Neural cell (in vitro differentiated cells): ENCODE measurements at regions not wholly inside any gene's neighbourhood (a gene's known extent, or its start where the extent isn't known, plus 50 kb on each side); places are given as distances from the start of the nearest gene placed in this dataset.

Source experiments
- H2AFZ ChIP-seq: fragments of 200-600, 300-800 bp; sonication (generic), shearing (Covaris generic); 2 replicates; pipeline ENCODE4 v1.6.0; 2014; ENCODE audit warnings: low read depth, mild to moderate bottlenecking, antibody characterized with exemption, low read length, moderate library complexity
- H3F3A ChIP-seq: fragments of 200-600 bp; shearing (Covaris generic); 2 replicates; pipeline ENCODE4 v1.6.1; 2016; ENCODE audit warnings: mild to moderate bottlenecking, moderate library complexity, mixed read lengths, antibody characterized with exemption, low read length; ENCODE audit not compliant: insufficient read depth, poor library complexity, severe bottlenecking
- H3K27ac ChIP-seq: fragments of 200-600, 300-800 bp; sonication (generic), shearing (Covaris generic); 2 replicates; pipeline ENCODE4 v1.5.1; 2014; ENCODE audit warnings: mild to moderate bottlenecking, low read length, moderate library complexity
- H3K27me3 ChIP-seq: fragments of 300-800, 200-600 bp; sonication (generic), shearing (Covaris generic); 2 replicates; pipeline ENCODE4 v1.6.0; 2014; ENCODE audit warnings: mild to moderate bottlenecking, low read depth, low read length, moderate library complexity; ENCODE audit not compliant: insufficient read depth
- H3K36me3 ChIP-seq: fragments of 300-800, 200-600 bp; sonication (generic), shearing (Covaris generic); 2 replicates; pipeline ENCODE4 v1.5.1; 2014; ENCODE audit warnings: mild to moderate bottlenecking, antibody characterized with exemption, low read length, moderate library complexity; ENCODE audit not compliant: insufficient read depth
- H3K4me2 ChIP-seq: fragments of 300-800, 200-600 bp; sonication (generic), shearing (Covaris generic); 2 replicates; pipeline ENCODE4 v1.6.0; 2014; ENCODE audit warnings: mild to moderate bottlenecking, low read length
- H3K4me3 ChIP-seq: fragments of 300-800, 200-600 bp; sonication (generic), shearing (Covaris generic); 2 replicates; pipeline ENCODE4 v1.5.1; 2014; ENCODE audit warnings: mild to moderate bottlenecking, low read length, moderate library complexity
- H3K79me2 ChIP-seq: fragments of 200-600 bp; shearing (Covaris generic); replicated peaks from 2 replicates; pipeline ENCODE4 v1.6.0; 2014; ENCODE audit warnings: mild to moderate bottlenecking, low read length, moderate library complexity; ENCODE audit not compliant: insufficient read depth
- H3K9ac ChIP-seq: fragments of 300-800, 200-600 bp; sonication (generic), shearing (Covaris generic); 2 replicates; pipeline ENCODE4 v1.6.1; 2016; ENCODE audit warnings: mild to moderate bottlenecking, low read length, mixed read lengths
- H3K9me2 ChIP-seq: fragments of 200-600 bp; shearing (Covaris generic); 2 replicates; pipeline ENCODE4 v1.6.1; 2016; ENCODE audit warnings: mild to moderate bottlenecking, low read length, mixed read lengths; ENCODE audit not compliant: insufficient read depth
- H3K9me3 ChIP-seq: fragments of 200-600, 300-800 bp; sonication (generic), shearing (Covaris generic); 2 replicates; pipeline ENCODE4 v1.6.1; 2016; ENCODE audit warnings: mild to moderate bottlenecking, mixed run types, low read length, moderate library complexity, mixed read lengths
- H4K20me1 ChIP-seq: fragments of 200-600 bp; shearing (Covaris generic); 2 replicates; pipeline ENCODE4 v1.6.1; 2016; ENCODE audit warnings: mild to moderate bottlenecking, mixed run types; ENCODE audit not compliant: insufficient read depth
- EP300 ChIP-seq: fragments of 450-650 bp; conservative IDR thresholded peaks from 2 replicates; pipeline ENCODE4 v1.6.1; 2014; ENCODE audit warnings: antibody characterized with exemption, mild to moderate bottlenecking, moderate library complexity; ENCODE audit not compliant: poor library complexity, severe bottlenecking
- EZH2 ChIP-seq: fragments of 200-600, 300-800 bp; shearing (Covaris generic), sonication (generic); IDR thresholded peaks from 2 replicates; pipeline ENCODE4 v1.6.1; 2014; ENCODE audit warnings: antibody characterized with exemption, low read length, borderline replicate concordance, mild to moderate bottlenecking; ENCODE audit not compliant: insufficient read depth, poor library complexity, severe bottlenecking
- MXI1 ChIP-seq: fragments of 450-650 bp; conservative IDR thresholded peaks from 2 replicates; pipeline ENCODE4 v1.6.1; 2014; ENCODE audit warnings: antibody characterized with exemption, mild to moderate bottlenecking; ENCODE audit not compliant: poor library complexity, severe bottlenecking
- POLR2AphosphoS5 ChIP-seq: IDR thresholded peaks from 2 replicates; pipeline ENCODE4 v1.6.1; 2012
- RAD21 ChIP-seq: fragments of 450-650 bp; conservative IDR thresholded peaks from 2 replicates; pipeline ENCODE4 v1.6.1; 2014; ENCODE audit warnings: antibody characterized with exemption, mild to moderate bottlenecking, moderate library complexity
- SMC3 ChIP-seq: fragments of 450-650 bp; conservative IDR thresholded peaks from 2 replicates; pipeline ENCODE4 v1.6.1; 2014; ENCODE audit warnings: antibody characterized with exemption, mild to moderate bottlenecking, moderate library complexity; ENCODE audit not compliant: poor library complexity
- TAF1 ChIP-seq: IDR thresholded peaks from 2 replicates; pipeline ENCODE4 v1.6.1; 2012; ENCODE audit warnings: low read depth
- TF ChIP-seq, protein P1 (sequence below): IDR thresholded peaks from 2 replicates; pipeline ENCODE4 v1.6.1; 2012; ENCODE audit warnings: borderline replicate concordance
- TF ChIP-seq, protein P2 (sequence below): fragments of 450-650 bp; IDR thresholded peaks from 2 replicates; pipeline ENCODE4 v1.5.1; 2014; ENCODE audit warnings: antibody characterized with exemption, mild to moderate bottlenecking, moderate library complexity; ENCODE audit not compliant: poor library complexity, severe bottlenecking

DNA sequence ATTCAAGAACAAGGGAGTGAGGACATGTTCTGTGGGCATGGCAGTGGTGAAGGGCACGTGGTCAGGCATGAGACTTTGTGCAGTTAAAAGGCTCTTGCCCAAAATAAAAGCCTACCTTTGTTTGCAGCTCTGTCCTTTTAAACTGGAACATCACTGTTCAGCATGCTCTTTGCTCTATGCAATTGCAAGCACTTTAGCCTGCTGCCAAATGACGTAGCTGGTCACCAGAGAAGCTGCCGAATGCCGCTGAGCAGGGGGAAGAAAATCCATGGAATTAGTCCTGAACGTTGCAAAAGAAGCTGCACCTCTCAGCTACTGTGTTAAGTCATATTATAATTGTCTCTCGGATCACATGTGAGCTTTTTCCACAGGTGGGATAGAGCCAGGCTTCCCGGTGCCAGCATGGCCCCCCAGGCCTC, 176.3 kb upstream of the DIO2 start:
- Histone ChIP-seq H3K4me2 (no peak overlapping the region), H2AFZ (no peak overlapping the region), H4K20me1 (no peaks in the 10 kb centered on the region), H3K9ac (no peak overlapping the region), H3K4me3 (no peak overlapping the region), H3K9me3 (no peaks in the 10 kb centered on the region), H3F3A (no peaks in the 10 kb centered on the region), H3K27ac (no peak overlapping the region), H3K36me3 (no peaks in the 10 kb centered on the region), H3K9me2 (no peaks in the 10 kb centered on the region), H3K79me2 (no peaks in the 10 kb centered on the region), H3K27me3 (no peaks in the 10 kb centered on the region)
- TF ChIP-seq SMC3 = no peak

DNA sequence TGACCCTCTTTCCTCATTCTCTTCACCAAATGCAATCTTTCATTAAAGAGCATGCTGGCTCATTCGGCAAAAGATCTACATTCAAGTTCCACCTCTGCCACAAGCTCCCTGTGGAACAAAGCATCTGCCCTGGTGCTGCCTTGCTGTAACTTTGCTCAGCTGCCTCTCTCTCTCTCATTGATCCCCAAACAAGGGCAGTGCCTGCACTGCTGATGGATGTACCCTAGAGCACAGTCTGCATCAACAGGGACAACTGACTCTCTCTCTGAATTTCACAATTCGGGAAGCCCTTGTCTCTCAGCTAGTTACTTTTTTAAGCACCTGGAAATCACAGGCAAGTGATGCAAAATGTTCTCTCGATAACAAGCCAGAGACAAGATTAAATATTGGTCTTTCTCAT, 174.0 kb upstream of the DIO2 start:
- no peak for TF ChIP-seq EZH2
- no peak for TF ChIP-seq MXI1
- TF ChIP-seq, protein P1, sequence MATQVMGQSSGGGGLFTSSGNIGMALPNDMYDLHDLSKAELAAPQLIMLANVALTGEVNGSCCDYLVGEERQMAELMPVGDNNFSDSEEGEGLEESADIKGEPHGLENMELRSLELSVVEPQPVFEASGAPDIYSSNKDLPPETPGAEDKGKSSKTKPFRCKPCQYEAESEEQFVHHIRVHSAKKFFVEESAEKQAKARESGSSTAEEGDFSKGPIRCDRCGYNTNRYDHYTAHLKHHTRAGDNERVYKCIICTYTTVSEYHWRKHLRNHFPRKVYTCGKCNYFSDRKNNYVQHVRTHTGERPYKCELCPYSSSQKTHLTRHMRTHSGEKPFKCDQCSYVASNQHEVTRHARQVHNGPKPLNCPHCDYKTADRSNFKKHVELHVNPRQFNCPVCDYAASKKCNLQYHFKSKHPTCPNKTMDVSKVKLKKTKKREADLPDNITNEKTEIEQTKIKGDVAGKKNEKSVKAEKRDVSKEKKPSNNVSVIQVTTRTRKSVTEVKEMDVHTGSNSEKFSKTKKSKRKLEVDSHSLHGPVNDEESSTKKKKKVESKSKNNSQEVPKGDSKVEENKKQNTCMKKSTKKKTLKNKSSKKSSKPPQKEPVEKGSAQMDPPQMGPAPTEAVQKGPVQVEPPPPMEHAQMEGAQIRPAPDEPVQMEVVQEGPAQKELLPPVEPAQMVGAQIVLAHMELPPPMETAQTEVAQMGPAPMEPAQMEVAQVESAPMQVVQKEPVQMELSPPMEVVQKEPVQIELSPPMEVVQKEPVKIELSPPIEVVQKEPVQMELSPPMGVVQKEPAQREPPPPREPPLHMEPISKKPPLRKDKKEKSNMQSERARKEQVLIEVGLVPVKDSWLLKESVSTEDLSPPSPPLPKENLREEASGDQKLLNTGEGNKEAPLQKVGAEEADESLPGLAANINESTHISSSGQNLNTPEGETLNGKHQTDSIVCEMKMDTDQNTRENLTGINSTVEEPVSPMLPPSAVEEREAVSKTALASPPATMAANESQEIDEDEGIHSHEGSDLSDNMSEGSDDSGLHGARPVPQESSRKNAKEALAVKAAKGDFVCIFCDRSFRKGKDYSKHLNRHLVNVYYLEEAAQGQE = no peak
- TF ChIP-seq RAD21 = no peak
- no peak for TF ChIP-seq EP300
- TF ChIP-seq POLR2AphosphoS5 = no peak
- TF ChIP-seq SMC3 = no peak
- TF ChIP-seq, protein P2, sequence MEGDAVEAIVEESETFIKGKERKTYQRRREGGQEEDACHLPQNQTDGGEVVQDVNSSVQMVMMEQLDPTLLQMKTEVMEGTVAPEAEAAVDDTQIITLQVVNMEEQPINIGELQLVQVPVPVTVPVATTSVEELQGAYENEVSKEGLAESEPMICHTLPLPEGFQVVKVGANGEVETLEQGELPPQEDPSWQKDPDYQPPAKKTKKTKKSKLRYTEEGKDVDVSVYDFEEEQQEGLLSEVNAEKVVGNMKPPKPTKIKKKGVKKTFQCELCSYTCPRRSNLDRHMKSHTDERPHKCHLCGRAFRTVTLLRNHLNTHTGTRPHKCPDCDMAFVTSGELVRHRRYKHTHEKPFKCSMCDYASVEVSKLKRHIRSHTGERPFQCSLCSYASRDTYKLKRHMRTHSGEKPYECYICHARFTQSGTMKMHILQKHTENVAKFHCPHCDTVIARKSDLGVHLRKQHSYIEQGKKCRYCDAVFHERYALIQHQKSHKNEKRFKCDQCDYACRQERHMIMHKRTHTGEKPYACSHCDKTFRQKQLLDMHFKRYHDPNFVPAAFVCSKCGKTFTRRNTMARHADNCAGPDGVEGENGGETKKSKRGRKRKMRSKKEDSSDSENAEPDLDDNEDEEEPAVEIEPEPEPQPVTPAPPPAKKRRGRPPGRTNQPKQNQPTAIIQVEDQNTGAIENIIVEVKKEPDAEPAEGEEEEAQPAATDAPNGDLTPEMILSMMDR = no peak
- TF ChIP-seq TAF1 = no peak
- Histone ChIP-seq H2AFZ (no peak overlapping the region), H3K27me3 (no peaks in the 10 kb centered on the region), H3K36me3 (no peaks in the 10 kb centered on the region), H3K9ac (no peak overlapping the region), H3K27ac (no peak overlapping the region), H3K79me2 (no peaks in the 10 kb centered on the region), H3K4me2 (no peak overlapping the region), H4K20me1 (no peaks in the 10 kb centered on the region), H3K9me2 (no peaks in the 10 kb centered on the region), H3F3A (no peaks in the 10 kb centered on the region), H3K4me3 (no peak overlapping the region), H3K9me3 (no peaks in the 10 kb centered on the region)

DNA sequence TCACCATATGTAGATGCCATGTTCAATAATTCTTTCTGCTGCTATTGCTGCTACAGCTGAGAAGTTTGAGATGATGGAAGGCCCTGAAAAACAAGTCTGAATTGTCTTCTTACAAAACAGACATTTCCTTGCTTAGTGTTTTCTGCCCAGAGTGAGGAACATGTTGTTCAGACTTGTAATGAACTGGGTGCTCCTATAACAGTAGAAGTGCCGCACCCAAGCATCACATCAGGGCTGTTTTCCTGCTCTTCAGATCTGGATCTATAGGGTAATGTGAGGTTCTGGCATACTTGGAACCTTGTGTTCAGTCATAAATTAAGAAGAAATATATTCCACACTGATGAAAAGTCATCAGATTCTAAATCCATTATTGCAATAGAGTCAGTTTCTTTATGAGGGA, 171.9 kb upstream of the DIO2 start:
- Histone ChIP-seq H3K79me2 (no peaks in the 10 kb centered on the region), H3K4me2 (no peak overlapping the region), H3K27ac (no peak overlapping the region), H3K4me3 (no peak overlapping the region), H3K36me3 (no peaks in the 10 kb centered on the region), H3F3A (no peaks in the 10 kb centered on the region), H3K27me3 (no peaks in the 10 kb centered on the region), H2AFZ (no peak overlapping the region), H3K9ac (no peak overlapping the region), H3K9me3 (no peaks in the 10 kb centered on the region), H4K20me1 (no peaks in the 10 kb centered on the region), H3K9me2 (no peaks in the 10 kb centered on the region)
- TF ChIP-seq EZH2 (no peak), TAF1 (no peak), EP300 (no peak), SMC3 (no peak), MXI1 (no peak)
- TF ChIP-seq, protein P2 = no peak
